MCF 10A (cell line): ENCODE measurements at regions not wholly inside any gene's neighbourhood (a gene's known extent, or its start where the extent isn't known, plus 50 kb on each side); places are given as distances from the start of the nearest gene placed in this dataset.

Experiments used
- BruUV-seq: library from RNA; stranded (reverse); fragments of 400-500 nt; replicated peaks from 2 replicates; lab custom pipeline; 2021; lab: Mats Ljungman, UMichigan
- CTCF ChIA-PET: fragments of 300-600 bp; sonication (Branson Sonifier 250); formaldehyde crosslinking; extraction: SDS; loops from one replicate; lab custom pipeline; 2021; ENCODE audit warnings: antibody characterized with exemption, inconsistent platforms; lab: Yijun Ruan, JAX
- POLR2A ChIA-PET: fragments of 300-600, 350-650 bp; sonication (Branson Sonifier 250); formaldehyde crosslinking; extraction: SDS; loops from one replicate; lab custom pipeline; 2020; ENCODE audit warnings: antibody characterized with exemption, inconsistent platforms; lab: Yijun Ruan, JAX
- DNase-seq: peaks from one replicate; pipeline ENCODE4 v3.0.0-alpha.2; 2018; ENCODE audit not compliant: unreplicated experiment
- H3K27ac Mint-ChIP-seq: one replicate; pipeline ENCODE4 v1.8.0; 2022; ENCODE audit warnings: mild to moderate bottlenecking, low read depth, mixed read lengths; ENCODE audit not compliant: unreplicated experiment
- H3K27me3 Mint-ChIP-seq: one replicate; pipeline ENCODE4 v1.8.0; 2022; ENCODE audit warnings: mixed read lengths; ENCODE audit not compliant: insufficient read depth, unreplicated experiment
- H3K36me3 Mint-ChIP-seq: one replicate; pipeline ENCODE4 v1.8.0; 2022; ENCODE audit warnings: mild to moderate bottlenecking, moderate library complexity, mixed read lengths; ENCODE audit not compliant: insufficient read depth, unreplicated experiment
- H3K4me1 Mint-ChIP-seq: one replicate; pipeline ENCODE4 v1.8.0; 2022; ENCODE audit warnings: mixed read lengths; ENCODE audit not compliant: insufficient read depth, unreplicated experiment
- H3K4me3 Mint-ChIP-seq: one replicate; pipeline ENCODE4 v1.8.0; 2022; ENCODE audit warnings: mild to moderate bottlenecking, moderate library complexity, mixed read lengths; ENCODE audit not compliant: unreplicated experiment
- H3K9me3 Mint-ChIP-seq: one replicate; pipeline ENCODE4 v1.8.0; 2022; ENCODE audit warnings: mixed read lengths; ENCODE audit not compliant: unreplicated experiment
- intact Hi-C: fragments of 100-400 bp; cut with micrococcal nuclease; formaldehyde crosslinking; loops from 2 replicates; pipeline ENCODE4 v1.14.1; 2022
- TF ChIP-seq, protein P1 (sequence below): fragments of 200-600 bp; IDR thresholded peaks from one replicate; pipeline ENCODE4 v1.8.0; 2022; ENCODE audit warnings: antibody characterized with exemption, mild to moderate bottlenecking; ENCODE audit not compliant: unreplicated experiment

DNA sequence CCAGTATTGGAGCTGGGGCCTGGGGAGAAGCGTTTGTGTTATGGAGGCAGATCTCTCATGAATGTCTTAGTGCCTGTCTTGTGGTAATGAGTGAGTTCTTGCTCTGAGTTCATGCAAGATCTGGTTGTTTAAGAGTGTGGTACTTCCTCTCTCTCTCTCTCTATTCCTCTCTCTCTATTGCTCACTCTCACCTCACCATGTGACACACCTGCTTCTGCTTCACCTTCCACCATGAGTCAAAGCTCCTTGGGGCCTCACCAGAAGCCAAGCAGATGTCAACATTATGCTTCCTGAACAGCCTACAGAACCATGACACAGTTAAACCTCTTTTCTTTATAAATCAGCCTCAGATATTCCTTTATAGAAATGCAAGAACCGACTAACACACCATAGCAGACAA lies 242.7 kb upstream of the ADRA1B start:
- DNase-seq = no peak
- H3K9me3 Mint-ChIP-seq = peaks cover 14% of the 10 kb centered on the region
- TF ChIP-seq, protein P1, sequence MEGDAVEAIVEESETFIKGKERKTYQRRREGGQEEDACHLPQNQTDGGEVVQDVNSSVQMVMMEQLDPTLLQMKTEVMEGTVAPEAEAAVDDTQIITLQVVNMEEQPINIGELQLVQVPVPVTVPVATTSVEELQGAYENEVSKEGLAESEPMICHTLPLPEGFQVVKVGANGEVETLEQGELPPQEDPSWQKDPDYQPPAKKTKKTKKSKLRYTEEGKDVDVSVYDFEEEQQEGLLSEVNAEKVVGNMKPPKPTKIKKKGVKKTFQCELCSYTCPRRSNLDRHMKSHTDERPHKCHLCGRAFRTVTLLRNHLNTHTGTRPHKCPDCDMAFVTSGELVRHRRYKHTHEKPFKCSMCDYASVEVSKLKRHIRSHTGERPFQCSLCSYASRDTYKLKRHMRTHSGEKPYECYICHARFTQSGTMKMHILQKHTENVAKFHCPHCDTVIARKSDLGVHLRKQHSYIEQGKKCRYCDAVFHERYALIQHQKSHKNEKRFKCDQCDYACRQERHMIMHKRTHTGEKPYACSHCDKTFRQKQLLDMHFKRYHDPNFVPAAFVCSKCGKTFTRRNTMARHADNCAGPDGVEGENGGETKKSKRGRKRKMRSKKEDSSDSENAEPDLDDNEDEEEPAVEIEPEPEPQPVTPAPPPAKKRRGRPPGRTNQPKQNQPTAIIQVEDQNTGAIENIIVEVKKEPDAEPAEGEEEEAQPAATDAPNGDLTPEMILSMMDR = no peak
- H3K4me3 Mint-ChIP-seq = no peak overlapping the region
- intact Hi-C loops = no loop called here
- no peaks in the 10 kb centered on the region for H3K36me3 Mint-ChIP-seq
- ChIA-PET POLR2A (no interaction called here), CTCF (no interaction called here)
- no peak overlapping the region for H3K27ac Mint-ChIP-seq
- no peaks in the 10 kb centered on the region for H3K27me3 Mint-ChIP-seq
- no peaks in the 10 kb centered on the region for H3K4me1 Mint-ChIP-seq
- BruUV-seq = no TSS peak

DNA sequence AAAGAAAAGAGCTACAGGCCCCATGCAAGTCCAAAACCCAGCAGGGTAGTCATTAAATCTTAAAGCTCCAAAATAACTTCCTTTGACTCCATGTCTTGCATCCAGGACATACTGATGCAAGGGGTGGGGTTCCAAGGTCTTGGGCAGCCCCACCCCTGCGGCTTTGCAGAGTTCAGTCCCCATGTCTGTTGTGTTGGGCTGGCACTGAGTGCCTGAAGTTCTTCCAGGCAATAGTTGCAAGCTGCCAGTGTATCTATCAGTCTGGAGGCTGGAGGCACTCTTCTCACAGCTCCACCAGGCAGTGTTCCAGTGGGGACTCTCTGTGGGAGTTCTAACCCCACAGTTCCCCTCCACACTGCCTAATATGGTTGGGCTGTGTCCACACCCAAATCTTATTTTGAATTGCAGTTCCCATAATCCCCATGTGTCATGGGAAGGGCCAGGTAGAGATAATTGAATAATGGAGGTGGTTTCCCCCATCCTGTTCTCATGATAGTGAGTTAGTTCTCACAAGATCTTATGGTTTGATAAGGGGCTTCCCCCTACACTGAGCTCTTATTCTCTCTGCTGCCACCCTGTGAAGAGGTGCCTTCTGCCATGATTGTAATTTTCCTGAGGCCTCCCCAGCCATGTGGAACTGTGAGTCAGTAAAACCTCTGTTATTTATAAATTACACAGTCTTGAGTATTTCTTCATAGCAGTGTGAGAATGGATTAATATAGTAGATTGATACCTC lies 237.5 kb upstream of the ADRA1B start:
- no peak overlapping the region for H3K4me3 Mint-ChIP-seq
- H3K9me3 Mint-ChIP-seq = peaks cover 30% of the 10 kb centered on the region
- intact Hi-C loops = no loop called here

DNA sequence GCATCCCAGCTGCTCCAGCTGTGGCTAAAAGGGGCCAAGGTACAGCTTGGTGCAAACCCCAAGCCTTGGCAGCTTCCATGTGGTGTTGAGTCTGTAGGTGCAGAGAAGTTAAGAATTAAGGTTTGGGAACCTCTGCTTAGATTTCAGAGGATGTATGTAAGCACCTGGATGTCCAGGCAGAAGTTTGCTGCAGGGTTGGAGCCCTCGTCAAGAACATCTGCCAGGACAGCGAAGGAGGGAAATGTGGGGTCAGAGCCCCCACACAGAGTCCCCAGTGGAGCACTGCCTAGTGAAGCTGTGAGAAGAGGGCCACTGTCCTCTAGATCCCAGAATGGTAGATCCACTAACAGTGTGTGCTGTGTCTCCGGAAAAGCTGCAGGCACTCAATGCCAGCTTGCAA lies 236.2 kb upstream of the ADRA1B start:
- CTCF ChIA-PET = no interaction called here
- intact Hi-C loops = no loop called here
- POLR2A ChIA-PET = no interaction called here
- no peaks in the 10 kb centered on the region for H3K4me1 Mint-ChIP-seq
- H3K27me3 Mint-ChIP-seq = no peaks in the 10 kb centered on the region
- no peak overlapping the region for H3K27ac Mint-ChIP-seq
- BruUV-seq = no TSS peak
- DNase-seq = no peak
- TF ChIP-seq, protein P1 = no peak
- no peak overlapping the region for H3K4me3 Mint-ChIP-seq
- H3K9me3 Mint-ChIP-seq = peaks cover 29% of the 10 kb centered on the region
- H3K36me3 Mint-ChIP-seq = no peaks in the 10 kb centered on the region

More for the DNA sequence above, 237.5 kb upstream of the ADRA1B start:
- no peaks in the 10 kb centered on the region for H3K4me1 Mint-ChIP-seq
- POLR2A ChIA-PET = interaction anchor here (0.6 kb wide), 1 partner anchor 844 kb away, joined by 7 read pairs; no protein-coding TSS in a partner anchor
- H3K36me3 Mint-ChIP-seq = no peaks in the 10 kb centered on the region
- no peaks in the 10 kb centered on the region for H3K27me3 Mint-ChIP-seq
- TF ChIP-seq, protein P1 = no peak
- DNase-seq = no peak
- no TSS peak for BruUV-seq
- CTCF ChIA-PET = no interaction called here
- H3K27ac Mint-ChIP-seq = no peak overlapping the region

DNA sequence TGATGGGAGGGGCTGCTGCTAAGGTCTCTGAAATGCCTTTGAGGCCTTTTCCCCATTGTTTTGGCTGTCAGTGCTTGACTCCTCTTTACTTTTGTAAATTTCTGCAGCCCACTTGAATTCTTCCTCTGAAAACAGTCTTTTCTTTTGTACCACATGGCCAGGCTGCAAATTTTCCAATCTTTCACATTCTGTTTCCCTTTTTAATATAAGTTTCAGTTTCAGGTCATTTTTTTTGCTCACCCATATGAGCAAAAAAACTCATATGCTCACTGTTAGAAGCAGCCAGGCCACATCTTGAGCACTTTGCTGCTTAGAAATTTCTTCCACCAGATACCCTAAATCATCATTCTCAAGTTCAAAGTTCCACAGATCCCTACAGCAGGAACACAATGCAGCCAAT lies 234.6 kb upstream of the ADRA1B start:
- DNase-seq = no peak
- Mint-ChIP-seq H3K27ac (no peak overlapping the region), H3K36me3 (no peaks in the 10 kb centered on the region), H3K4me3 (no peak overlapping the region), H3K27me3 (no peaks in the 10 kb centered on the region), H3K9me3 (peaks cover 29% of the 10 kb centered on the region), H3K4me1 (no peaks in the 10 kb centered on the region)
- POLR2A ChIA-PET = no interaction called here
- TF ChIP-seq, protein P1 = no peak
- BruUV-seq = no TSS peak
- intact Hi-C loops = loop anchor here (1.0 kb wide), 1 partner anchor 237 kb away; no protein-coding TSS in a partner anchor
- CTCF ChIA-PET = interaction anchor here (0.7 kb wide), 1 partner anchor 25 kb away, joined by 3 read pairs; no protein-coding TSS in a partner anchor
